ENCODE measurements at regions not wholly inside any gene's neighbourhood (a gene's known extent, or its start where the extent isn't known, plus 50 kb on each side); places are given as distances from the start of the nearest gene placed in this dataset.

DNA sequence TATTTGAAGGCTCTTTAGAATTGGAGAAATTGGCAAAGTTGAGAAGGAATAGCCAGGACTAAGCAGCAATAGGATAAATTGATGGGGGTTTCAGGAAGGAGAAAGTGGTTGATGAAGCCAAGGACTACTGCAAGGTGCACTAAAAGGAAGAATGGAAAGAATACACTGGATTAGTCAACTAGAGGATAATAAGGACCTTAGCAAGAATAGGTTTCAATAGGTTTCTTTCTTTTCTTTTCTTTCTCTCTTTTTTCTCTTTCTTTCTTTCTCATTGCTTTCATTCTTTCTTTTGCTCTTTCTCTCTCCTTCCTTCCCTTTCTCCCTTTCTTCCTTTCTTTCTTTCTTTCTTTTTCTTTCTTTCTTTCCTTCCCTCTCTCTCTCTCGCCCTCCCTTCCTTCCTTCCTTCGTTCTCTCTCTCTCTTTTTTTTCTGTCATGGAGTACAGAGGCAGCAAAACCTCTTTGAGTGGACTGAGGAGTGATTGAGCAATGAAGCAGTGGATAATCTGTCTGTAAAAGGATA is 234.4 kb upstream of the TMC3 start:
- no peak overlapping the region for H3K27ac ChIP-seq (ENCODE audit: low read depth, low read length)
- no peaks in the 10 kb centered on the region for H3K27me3 ChIP-seq (ENCODE audit: control insufficient read depth, insufficient read depth, low read length)
- H3K4me3 ChIP-seq (ENCODE audit: low read depth, low read length) = no peak overlapping the region
- H3K36me3 ChIP-seq (ENCODE audit: control insufficient read depth, insufficient read depth, low read length) = no peaks in the 10 kb centered on the region
- no peaks in the 10 kb centered on the region for H3K9me3 ChIP-seq (ENCODE audit: control insufficient read depth, insufficient read depth, low read depth, low read length)
- no peaks in the 10 kb centered on the region for H3K4me1 ChIP-seq (ENCODE audit: control insufficient read depth, insufficient read depth, low read length)
- no peak overlapping the region for H3K9ac ChIP-seq (ENCODE audit: low read length)

DNA sequence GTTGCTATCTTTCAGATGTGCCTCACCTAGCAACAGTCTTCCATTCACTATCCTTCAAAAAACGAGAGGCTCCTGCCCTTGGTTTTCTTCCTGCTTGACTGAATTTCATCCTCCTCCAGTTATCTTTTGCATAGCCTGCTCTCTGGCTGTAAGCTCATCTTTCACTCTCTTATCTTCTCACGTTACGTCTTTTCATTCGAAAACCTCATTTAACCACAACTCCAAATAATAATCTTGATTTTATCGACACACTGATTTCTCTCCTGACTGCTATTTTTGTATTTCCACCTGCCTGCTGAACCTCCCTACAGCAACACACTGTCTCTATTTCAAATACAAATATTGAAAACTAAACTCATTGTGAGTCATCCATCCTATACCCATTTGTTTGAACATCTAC is 230.7 kb upstream of the TMC3 start:
- Histone ChIP-seq H3K4me3 (ENCODE audit: low read depth, low read length) (no peak overlapping the region), H3K4me1 (ENCODE audit: control insufficient read depth, insufficient read depth, low read length) (no peaks in the 10 kb centered on the region)

DNA sequence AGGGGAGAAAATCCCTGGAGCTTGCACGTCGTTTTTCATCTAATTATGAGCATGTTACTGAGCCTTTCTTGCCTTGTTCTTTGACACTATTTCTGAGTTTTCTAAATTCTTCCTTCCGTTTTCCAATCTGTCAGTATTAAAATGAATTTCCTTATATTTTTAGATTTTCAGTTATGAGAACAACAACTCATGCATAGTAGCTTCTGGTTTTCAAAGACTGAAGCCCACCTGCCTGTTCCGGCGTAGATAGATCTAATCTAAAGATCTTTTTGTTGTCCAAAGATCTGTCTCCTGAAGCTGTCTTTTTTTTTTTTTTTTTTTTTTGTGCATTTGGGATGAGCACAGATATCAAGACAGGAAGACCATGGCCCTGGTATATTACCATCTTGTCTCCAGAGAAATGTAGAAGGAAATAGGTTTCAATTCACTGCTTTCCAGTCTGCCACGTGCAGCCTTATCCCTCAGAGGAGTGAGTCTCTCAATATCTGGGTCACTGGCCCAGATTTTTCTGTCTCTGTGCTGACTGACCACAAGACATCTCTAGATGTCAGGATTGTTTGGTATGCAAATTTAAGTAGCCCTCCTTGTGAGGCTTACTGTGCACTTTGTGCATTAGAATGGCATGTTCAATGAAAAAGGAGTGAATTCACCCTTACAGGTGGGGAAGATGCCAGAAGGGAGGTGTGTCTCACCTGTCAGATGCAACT is 222.3 kb upstream of the TMC3 start:
- Histone ChIP-seq H3K27me3 (ENCODE audit: control insufficient read depth, insufficient read depth, low read length) (no peaks in the 10 kb centered on the region), H3K4me3 (ENCODE audit: low read depth, low read length) (no peak overlapping the region), H3K9me3 (ENCODE audit: control insufficient read depth, insufficient read depth, low read depth, low read length) (peaks cover 18% of the 10 kb centered on the region; the same call in 1 of the 2 replicates), H3K9ac (ENCODE audit: low read length) (no peak overlapping the region), H3K27ac (ENCODE audit: low read depth, low read length) (no peak overlapping the region), H3K36me3 (ENCODE audit: control insufficient read depth, insufficient read depth, low read length) (no peaks in the 10 kb centered on the region), H3K4me1 (ENCODE audit: control insufficient read depth, insufficient read depth, low read length) (no peaks in the 10 kb centered on the region)

More for the DNA sequence above, 230.7 kb upstream of the TMC3 start:
- Histone ChIP-seq H3K9me3 (ENCODE audit: control insufficient read depth, insufficient read depth, low read depth, low read length) (peaks cover 14% of the 10 kb centered on the region; the same call in 1 of the 2 replicates), H3K36me3 (ENCODE audit: control insufficient read depth, insufficient read depth, low read length) (no peaks in the 10 kb centered on the region), H3K27me3 (ENCODE audit: control insufficient read depth, insufficient read depth, low read length) (no peaks in the 10 kb centered on the region), H3K9ac (ENCODE audit: low read length) (no peak overlapping the region), H3K27ac (ENCODE audit: low read depth, low read length) (no peak overlapping the region)

DNA sequence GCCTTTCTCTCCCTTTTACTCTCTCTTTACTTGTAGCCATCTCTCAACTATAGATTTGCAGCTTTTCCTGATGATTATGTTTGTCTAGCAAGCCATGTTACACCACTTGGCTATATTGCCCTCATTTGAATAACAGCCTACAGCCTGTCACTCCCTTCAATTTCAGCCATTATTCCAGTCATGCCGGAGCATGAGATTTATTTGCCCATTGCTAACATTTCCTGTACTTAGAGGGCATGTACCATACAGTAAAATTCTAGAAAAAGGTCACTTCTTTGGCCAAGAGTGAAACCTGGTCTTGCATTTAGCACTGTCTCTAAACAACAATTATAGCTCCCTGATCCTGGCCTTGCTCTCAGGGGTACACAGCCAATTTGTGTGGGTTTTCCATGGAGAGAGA is 221.7 kb upstream of the TMC3 start:
- H3K9ac ChIP-seq (ENCODE audit: low read length) = no peak overlapping the region
- peaks cover 16% of the 10 kb centered on the region; the same call in 1 of the 2 replicates for H3K9me3 ChIP-seq (ENCODE audit: control insufficient read depth, insufficient read depth, low read depth, low read length)
- H3K27me3 ChIP-seq (ENCODE audit: control insufficient read depth, insufficient read depth, low read length) = no peaks in the 10 kb centered on the region
- H3K27ac ChIP-seq (ENCODE audit: low read depth, low read length) = no peak overlapping the region
- no peak overlapping the region for H3K4me3 ChIP-seq (ENCODE audit: low read depth, low read length)
- H3K4me1 ChIP-seq (ENCODE audit: control insufficient read depth, insufficient read depth, low read length) = no peaks in the 10 kb centered on the region
- H3K36me3 ChIP-seq (ENCODE audit: control insufficient read depth, insufficient read depth, low read length) = no peaks in the 10 kb centered on the region

DNA sequence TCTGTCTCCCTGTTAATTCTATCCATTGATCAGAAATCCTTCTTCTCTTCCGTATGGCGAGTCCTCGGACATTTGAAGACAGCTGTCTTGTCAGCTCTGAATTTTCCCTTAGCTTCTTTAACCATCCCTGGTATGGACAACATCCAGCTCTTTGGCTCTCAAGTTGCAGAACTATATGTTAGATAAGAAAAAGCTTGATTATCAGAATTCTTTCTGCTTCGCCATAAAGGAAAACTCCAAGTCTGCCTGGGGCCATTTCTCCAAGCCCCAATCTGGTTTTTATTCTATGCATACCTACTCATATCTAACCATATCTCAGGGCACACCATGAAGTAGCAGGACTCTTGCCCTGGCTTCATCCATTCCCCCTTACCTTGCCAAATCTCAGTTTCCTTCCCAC is 215.7 kb upstream of the TMC3 start:
- Histone ChIP-seq H3K4me1 (ENCODE audit: control insufficient read depth, insufficient read depth, low read length) (no peaks in the 10 kb centered on the region), H3K9ac (ENCODE audit: low read length) (no peak overlapping the region), H3K9me3 (ENCODE audit: control insufficient read depth, insufficient read depth, low read depth, low read length) (0 out of 2 replicates have a peak, but pooled peaks cover 6% of the 10 kb centered on the region), H3K27ac (ENCODE audit: low read depth, low read length) (no peak overlapping the region), H3K4me3 (ENCODE audit: low read depth, low read length) (no peak overlapping the region), H3K36me3 (ENCODE audit: control insufficient read depth, insufficient read depth, low read length) (no peaks in the 10 kb centered on the region), H3K27me3 (ENCODE audit: control insufficient read depth, insufficient read depth, low read length) (no peaks in the 10 kb centered on the region)

DNA sequence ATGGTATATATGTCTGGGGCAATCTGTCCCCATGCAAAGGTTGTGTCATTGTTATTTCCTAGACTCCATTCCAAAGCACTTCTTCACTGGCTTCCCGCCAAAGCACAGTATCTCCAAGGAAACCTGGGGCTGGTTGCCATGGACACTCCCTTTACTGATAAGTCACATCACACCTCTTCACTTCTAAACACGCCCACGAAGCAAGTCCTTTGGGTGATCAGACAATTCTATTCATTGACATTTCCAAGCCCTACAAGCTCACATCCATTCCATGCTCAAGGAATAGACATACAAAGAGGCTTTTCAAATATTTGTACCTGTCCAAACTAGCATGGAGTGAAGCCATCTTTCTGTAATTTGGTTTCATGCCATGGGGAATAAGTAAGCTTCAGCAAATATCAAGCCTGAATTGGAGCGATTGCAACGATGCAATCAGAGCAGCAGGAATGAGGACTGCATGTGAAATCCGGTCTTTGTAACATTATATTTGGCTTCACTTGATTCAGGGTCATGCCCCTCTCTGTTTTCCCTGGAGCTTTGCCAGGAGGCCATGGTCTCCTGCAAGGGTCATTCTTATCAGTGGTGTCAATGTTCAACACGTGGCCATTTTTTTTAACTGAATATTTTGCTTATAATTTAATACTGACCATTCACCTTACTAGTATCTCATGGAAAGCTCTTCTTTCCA is 201.6 kb upstream of the TMC3 start:
- no peak overlapping the region for H3K4me3 ChIP-seq (ENCODE audit: low read depth, low read length)
- H3K27ac ChIP-seq (ENCODE audit: low read depth, low read length) = no peak overlapping the region
- H3K4me1 ChIP-seq (ENCODE audit: control insufficient read depth, insufficient read depth, low read length) = peaks cover 5% of the 10 kb centered on the region; the same call in 1 of the 2 replicates
- H3K27me3 ChIP-seq (ENCODE audit: control insufficient read depth, insufficient read depth, low read length) = no peaks in the 10 kb centered on the region
- H3K36me3 ChIP-seq (ENCODE audit: control insufficient read depth, insufficient read depth, low read length) = no peaks in the 10 kb centered on the region
- H3K9me3 ChIP-seq (ENCODE audit: control insufficient read depth, insufficient read depth, low read depth, low read length) = no peaks in the 10 kb centered on the region
- H3K9ac ChIP-seq (ENCODE audit: low read length) = no peak overlapping the region

DNA sequence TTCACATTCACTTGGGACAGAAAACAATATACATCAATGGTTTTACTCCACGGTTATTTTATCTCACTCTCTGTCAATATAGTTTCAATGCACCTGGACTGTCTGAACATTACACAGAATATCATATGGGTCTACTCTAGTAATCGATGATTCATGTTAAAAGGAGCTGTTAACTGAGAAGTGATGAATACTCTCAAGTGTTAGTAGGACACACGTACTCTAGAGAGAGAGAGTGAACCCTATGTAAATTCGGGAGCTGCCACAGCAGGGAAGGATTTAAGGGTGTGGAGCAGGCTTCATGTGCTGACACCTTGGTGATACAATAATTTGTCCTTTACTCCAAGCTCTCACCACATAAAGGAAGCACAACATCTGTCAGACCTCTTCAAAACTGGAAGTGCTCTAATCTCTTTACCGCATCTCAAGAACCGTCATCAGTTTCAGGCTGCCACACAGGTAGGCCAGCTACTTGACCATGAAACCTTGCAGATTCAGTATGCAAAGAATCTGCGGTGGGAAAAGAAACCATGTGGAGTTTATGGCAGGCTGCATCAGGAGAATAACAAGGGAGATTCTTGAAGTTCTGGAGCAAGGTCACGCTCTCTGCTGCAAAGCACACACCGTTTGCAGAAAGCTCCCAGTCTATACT is 199.2 kb upstream of the TMC3 start:
- no peak overlapping the region for H3K4me3 ChIP-seq (ENCODE audit: low read depth, low read length)
- H3K27ac ChIP-seq (ENCODE audit: low read depth, low read length) = no peak overlapping the region
- H3K36me3 ChIP-seq (ENCODE audit: control insufficient read depth, insufficient read depth, low read length) = no peaks in the 10 kb centered on the region
- peaks cover 5% of the 10 kb centered on the region; the same call in 1 of the 2 replicates for H3K4me1 ChIP-seq (ENCODE audit: control insufficient read depth, insufficient read depth, low read length)
- H3K9me3 ChIP-seq (ENCODE audit: control insufficient read depth, insufficient read depth, low read depth, low read length) = no peaks in the 10 kb centered on the region
- no peaks in the 10 kb centered on the region for H3K27me3 ChIP-seq (ENCODE audit: control insufficient read depth, insufficient read depth, low read length)
- no peak overlapping the region for H3K9ac ChIP-seq (ENCODE audit: low read length)

DNA sequence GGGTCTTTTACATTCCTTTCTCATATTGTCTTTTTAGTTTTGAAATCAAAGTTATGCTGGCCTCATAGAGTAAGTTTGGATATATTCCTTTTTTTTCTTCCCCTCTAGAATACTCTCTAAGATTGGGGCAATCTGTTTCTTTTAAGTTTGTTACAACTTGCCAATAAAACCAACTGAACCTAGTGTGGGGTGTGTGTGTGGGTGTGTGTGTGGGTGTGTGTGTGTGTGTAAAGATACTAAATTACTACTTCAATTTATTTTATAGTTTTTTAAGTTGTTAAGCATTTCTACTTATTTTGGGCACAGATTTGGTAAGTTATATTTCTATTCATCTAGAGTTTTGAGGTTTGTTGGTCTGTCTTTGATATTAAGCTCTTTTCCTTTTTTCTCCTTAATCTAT is 198.2 kb upstream of the TMC3 start:
- Histone ChIP-seq H3K27ac (ENCODE audit: low read depth, low read length) (no peak overlapping the region), H3K27me3 (ENCODE audit: control insufficient read depth, insufficient read depth, low read length) (no peaks in the 10 kb centered on the region), H3K4me1 (ENCODE audit: control insufficient read depth, insufficient read depth, low read length) (peaks cover 5% of the 10 kb centered on the region; the same call in 1 of the 2 replicates), H3K36me3 (ENCODE audit: control insufficient read depth, insufficient read depth, low read length) (no peaks in the 10 kb centered on the region), H3K4me3 (ENCODE audit: low read depth, low read length) (no peak overlapping the region), H3K9ac (ENCODE audit: low read length) (no peak overlapping the region), H3K9me3 (ENCODE audit: control insufficient read depth, insufficient read depth, low read depth, low read length) (no peaks in the 10 kb centered on the region)

DNA sequence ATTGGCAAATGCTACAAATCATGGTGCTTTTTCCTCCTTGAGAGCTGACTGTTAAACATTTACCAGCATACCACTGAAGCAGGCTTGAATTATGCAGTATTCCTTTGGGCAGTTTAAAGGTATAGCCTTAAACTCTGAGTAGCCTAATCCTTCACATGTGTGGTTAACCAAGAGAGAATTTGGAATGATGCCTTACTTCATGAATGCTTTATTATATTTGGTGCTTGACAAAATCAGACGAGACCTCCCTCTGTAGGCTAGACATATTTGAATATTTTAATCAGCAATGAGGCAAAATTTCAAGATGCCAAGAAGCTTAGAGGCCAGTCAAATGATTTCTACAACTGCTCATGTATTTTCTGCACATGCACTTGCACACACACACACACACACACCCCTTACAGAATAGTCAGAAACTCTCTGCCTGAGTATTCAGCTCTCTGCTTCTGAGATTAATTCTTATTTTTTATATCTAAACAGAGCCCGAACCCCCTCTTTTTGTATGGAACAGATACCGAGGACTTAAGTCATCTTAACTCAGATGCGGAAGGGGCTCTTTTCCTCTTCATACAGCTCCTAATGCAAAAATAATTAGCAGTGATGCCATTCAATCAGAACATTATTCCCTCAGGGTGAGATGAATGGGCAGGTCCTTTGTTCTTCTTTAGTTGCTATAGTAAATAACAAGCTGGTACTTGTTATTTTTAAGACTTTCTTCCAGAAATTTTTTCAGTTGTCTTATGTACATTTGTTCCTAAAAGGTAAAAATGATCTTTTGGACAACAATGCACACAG is 195.5 kb upstream of the TMC3 start:
- no peaks in the 10 kb centered on the region for H3K36me3 ChIP-seq (ENCODE audit: control insufficient read depth, insufficient read depth, low read length)
- no peaks in the 10 kb centered on the region for H3K9me3 ChIP-seq (ENCODE audit: control insufficient read depth, insufficient read depth, low read depth, low read length)
- no peak overlapping the region for H3K27ac ChIP-seq (ENCODE audit: low read depth, low read length)
- H3K4me3 ChIP-seq (ENCODE audit: low read depth, low read length) = no peak overlapping the region
- H3K27me3 ChIP-seq (ENCODE audit: control insufficient read depth, insufficient read depth, low read length) = no peaks in the 10 kb centered on the region
- H3K4me1 ChIP-seq (ENCODE audit: control insufficient read depth, insufficient read depth, low read length) = peaks cover 5% of the 10 kb centered on the region; the same call in 1 of the 2 replicates
- no peak overlapping the region for H3K9ac ChIP-seq (ENCODE audit: low read length)

DNA sequence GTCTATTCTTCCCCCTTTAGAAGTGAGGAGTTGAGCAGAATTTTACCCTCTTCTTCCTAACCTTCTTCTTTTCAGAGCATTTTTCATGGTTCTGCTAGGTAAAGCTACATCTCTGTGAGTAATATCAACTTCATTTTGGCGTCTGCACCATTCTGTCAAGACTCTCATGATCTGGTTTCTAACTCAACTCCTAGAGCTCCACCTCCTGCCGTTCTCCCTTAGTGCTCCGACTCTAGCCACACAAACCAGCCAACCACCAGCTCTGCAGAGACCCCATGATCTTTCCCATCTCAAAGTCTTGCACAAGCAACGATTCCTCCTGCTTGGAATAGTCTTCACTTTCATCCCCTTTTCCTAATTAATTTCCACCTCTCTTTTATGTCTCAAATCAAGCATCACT is 193.9 kb upstream of the TMC3 start:
- no peaks in the 10 kb centered on the region for H3K9me3 ChIP-seq (ENCODE audit: control insufficient read depth, insufficient read depth, low read depth, low read length)
- H3K27ac ChIP-seq (ENCODE audit: low read depth, low read length) = no peak overlapping the region
- no peak overlapping the region for H3K4me3 ChIP-seq (ENCODE audit: low read depth, low read length)
- H3K36me3 ChIP-seq (ENCODE audit: control insufficient read depth, insufficient read depth, low read length) = no peaks in the 10 kb centered on the region
- H3K4me1 ChIP-seq (ENCODE audit: control insufficient read depth, insufficient read depth, low read length) = no peaks in the 10 kb centered on the region
- no peak overlapping the region for H3K9ac ChIP-seq (ENCODE audit: low read length)
- H3K27me3 ChIP-seq (ENCODE audit: control insufficient read depth, insufficient read depth, low read length) = no peaks in the 10 kb centered on the region

Data from HUES6 (cell line).